ENCODE measurements at regions not wholly inside any gene's neighbourhood (a gene's known extent, or its start where the extent isn't known, plus 50 kb on each side); places are given as distances from the start of the nearest gene placed in this dataset.

GRCh38 chr7:96636342-96636860, 73.2 kb downstream of the SEM1 start:
- TF ChIP-seq CTCF (IDR thresholded peaks at IDR 0.05) (no peak), EP300 (IDR thresholded peaks at IDR 0.05) (no peak), POLR2A (IDR thresholded peaks at IDR 0.05) (no peak)

Measured in suprapubic skin (tissue), 3 donors.